Esophagus squamous epithelium (tissue), 4 donors: ENCODE measurements at regions not wholly inside any gene's neighbourhood (a gene's known extent, or its start where the extent isn't known, plus 50 kb on each side); places are given as distances from the start of the nearest gene placed in this dataset.

Source experiments
- CTCF ChIP-seq, 6 experiments: fragments of 450-650 bp in 4 of 6; fragments of 200-600 bp in 2 of 6; sonication (generic) in 2 of 6; IDR thresholded peaks; one replicate each; pipeline ENCODE4 v1.5.1; 2016 to 2019; ENCODE audit warnings: antibody characterized with exemption in 6 of 6, mild to moderate bottlenecking in 4 of 6, moderate library complexity in 4 of 6
- POLR2A ChIP-seq, 4 donors: fragments of 450-650 bp; IDR thresholded peaks; one replicate each; pipeline ENCODE4 v1.6.1; 2017; ENCODE audit warnings: antibody characterized with exemption in 4 of 4, mild to moderate bottlenecking in 4 of 4, moderate library complexity in 3 of 4

DNA sequence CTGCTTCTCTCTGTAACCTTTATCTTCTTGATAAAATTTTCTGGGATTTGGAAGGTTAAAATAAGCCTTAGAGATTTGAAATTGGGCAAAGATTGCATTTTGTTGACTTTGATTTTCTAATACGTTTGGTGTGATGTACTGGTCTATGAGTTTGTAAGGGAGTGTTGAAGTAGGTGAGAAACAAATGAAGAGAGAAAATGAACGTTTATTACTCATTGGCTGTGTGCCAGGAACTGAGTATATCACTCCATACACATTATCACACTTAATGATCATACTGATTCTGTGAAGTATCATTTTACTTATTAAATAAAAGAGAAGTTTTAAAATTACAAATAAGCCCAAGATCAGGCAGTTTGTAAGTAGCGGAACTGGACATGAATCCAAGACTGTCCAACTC is 795.1 kb upstream of the ZEB2 start:
- no peak for TF ChIP-seq POLR2A (IDR thresholded peaks at IDR 0.05)
- no peak for TF ChIP-seq CTCF (IDR thresholded peaks at IDR 0.05)
